ENCODE measurements at regions not wholly inside any gene's neighbourhood (a gene's known extent, or its start where the extent isn't known, plus 50 kb on each side); places are given as distances from the start of the nearest gene placed in this dataset.

GRCh38 chr14:59090572-59090971 lies 97.9 kb upstream of the DAAM1 start:
- Histone ChIP-seq H3K27me3 (ENCODE audit: control insufficient read depth, insufficient read depth, low read length) (no peaks in the 10 kb centered on the region), H3K4me3 (ENCODE audit: low read depth, low read length) (no peak overlapping the region), H3K4me1 (ENCODE audit: control insufficient read depth, insufficient read depth, low read length) (no peaks in the 10 kb centered on the region), H3K9ac (ENCODE audit: low read length) (no peak overlapping the region), H3K9me3 (ENCODE audit: control insufficient read depth, insufficient read depth, low read depth, low read length) (no peaks in the 10 kb centered on the region), H3K36me3 (ENCODE audit: control insufficient read depth, insufficient read depth, low read length) (no peaks in the 10 kb centered on the region), H3K27ac (ENCODE audit: low read depth, low read length) (no peak overlapping the region)

- H3K36me3 ChIP-seq (ENCODE audit: control insufficient read depth, insufficient read depth, low read length): no peaks in the 10 kb centered on the region
- no peaks in the 10 kb centered on the region for H3K4me1 ChIP-seq (ENCODE audit: control insufficient read depth, insufficient read depth, low read length)
- H3K4me3 ChIP-seq (ENCODE audit: low read depth, low read length): no peak overlapping the region
- H3K9me3 ChIP-seq (ENCODE audit: control insufficient read depth, insufficient read depth, low read depth, low read length): no peaks in the 10 kb centered on the region
- H3K27ac ChIP-seq (ENCODE audit: low read depth, low read length): no peak overlapping the region
- no peak overlapping the region for H3K9ac ChIP-seq (ENCODE audit: low read length)
- H3K27me3 ChIP-seq (ENCODE audit: control insufficient read depth, insufficient read depth, low read length): no peaks in the 10 kb centered on the region
Measured at GRCh38 chr14:59091404-59091803, 97.1 kb upstream of the DAAM1 start.

GRCh38 chr14:59091976-59092375 lies 96.5 kb upstream of the DAAM1 start:
- H3K4me1 ChIP-seq (ENCODE audit: control insufficient read depth, insufficient read depth, low read length): no peaks in the 10 kb centered on the region

GRCh38 chr14:59093902-59094301 lies 94.6 kb upstream of the DAAM1 start:
- H3K27me3 ChIP-seq (ENCODE audit: control insufficient read depth, insufficient read depth, low read length): no peaks in the 10 kb centered on the region
- no peak overlapping the region for H3K9ac ChIP-seq (ENCODE audit: low read length)
- H3K4me3 ChIP-seq (ENCODE audit: low read depth, low read length): no peak overlapping the region

More at GRCh38 chr14:59091976-59092375, 96.5 kb upstream of the DAAM1 start:
- H3K9me3 ChIP-seq (ENCODE audit: control insufficient read depth, insufficient read depth, low read depth, low read length): no peaks in the 10 kb centered on the region
- no peak overlapping the region for H3K27ac ChIP-seq (ENCODE audit: low read depth, low read length)
- H3K9ac ChIP-seq (ENCODE audit: low read length): no peak overlapping the region
- H3K36me3 ChIP-seq (ENCODE audit: control insufficient read depth, insufficient read depth, low read length): no peaks in the 10 kb centered on the region
- H3K4me3 ChIP-seq (ENCODE audit: low read depth, low read length): no peak overlapping the region
- H3K27me3 ChIP-seq (ENCODE audit: control insufficient read depth, insufficient read depth, low read length): no peaks in the 10 kb centered on the region

GRCh38 chr14:59096303-59096702 lies 92.2 kb upstream of the DAAM1 start:
- H3K4me1 ChIP-seq (ENCODE audit: control insufficient read depth, insufficient read depth, low read length): no peaks in the 10 kb centered on the region
- no peak overlapping the region for H3K9ac ChIP-seq (ENCODE audit: low read length)
- no peaks in the 10 kb centered on the region for H3K9me3 ChIP-seq (ENCODE audit: control insufficient read depth, insufficient read depth, low read depth, low read length)
- H3K4me3 ChIP-seq (ENCODE audit: low read depth, low read length): no peak overlapping the region
- no peak overlapping the region for H3K27ac ChIP-seq (ENCODE audit: low read depth, low read length)
- H3K27me3 ChIP-seq (ENCODE audit: control insufficient read depth, insufficient read depth, low read length): no peaks in the 10 kb centered on the region
- no peaks in the 10 kb centered on the region for H3K36me3 ChIP-seq (ENCODE audit: control insufficient read depth, insufficient read depth, low read length)

More at GRCh38 chr14:59093902-59094301, 94.6 kb upstream of the DAAM1 start:
- Histone ChIP-seq H3K9me3 (ENCODE audit: control insufficient read depth, insufficient read depth, low read depth, low read length) (no peaks in the 10 kb centered on the region), H3K4me1 (ENCODE audit: control insufficient read depth, insufficient read depth, low read length) (no peaks in the 10 kb centered on the region), H3K27ac (ENCODE audit: low read depth, low read length) (no peak overlapping the region), H3K36me3 (ENCODE audit: control insufficient read depth, insufficient read depth, low read length) (no peaks in the 10 kb centered on the region)

GRCh38 chr14:59097681-59098080 lies 90.8 kb upstream of the DAAM1 start:
- H3K9me3 ChIP-seq (ENCODE audit: control insufficient read depth, insufficient read depth, low read depth, low read length): no peaks in the 10 kb centered on the region
- H3K4me3 ChIP-seq (ENCODE audit: low read depth, low read length): no peak overlapping the region
- no peaks in the 10 kb centered on the region for H3K27me3 ChIP-seq (ENCODE audit: control insufficient read depth, insufficient read depth, low read length)
- H3K36me3 ChIP-seq (ENCODE audit: control insufficient read depth, insufficient read depth, low read length): no peaks in the 10 kb centered on the region
- H3K4me1 ChIP-seq (ENCODE audit: control insufficient read depth, insufficient read depth, low read length): no peaks in the 10 kb centered on the region
- no peak overlapping the region for H3K9ac ChIP-seq (ENCODE audit: low read length)
- no peak overlapping the region for H3K27ac ChIP-seq (ENCODE audit: low read depth, low read length)

- Histone ChIP-seq H3K9me3 (ENCODE audit: control insufficient read depth, insufficient read depth, low read depth, low read length) (no peaks in the 10 kb centered on the region), H3K9ac (ENCODE audit: low read length) (no peak overlapping the region), H3K36me3 (ENCODE audit: control insufficient read depth, insufficient read depth, low read length) (no peaks in the 10 kb centered on the region), H3K4me1 (ENCODE audit: control insufficient read depth, insufficient read depth, low read length) (no peaks in the 10 kb centered on the region), H3K4me3 (ENCODE audit: low read depth, low read length) (no peak overlapping the region), H3K27ac (ENCODE audit: low read depth, low read length) (no peak overlapping the region), H3K27me3 (ENCODE audit: control insufficient read depth, insufficient read depth, low read length) (no peaks in the 10 kb centered on the region)
Measured at GRCh38 chr14:59098377-59098776, 90.1 kb upstream of the DAAM1 start.

GRCh38 chr14:59100205-59100604 lies 88.3 kb upstream of the DAAM1 start:
- no peak overlapping the region for H3K4me3 ChIP-seq (ENCODE audit: low read depth, low read length)

GRCh38 chr14:59101476-59101875 lies 87.0 kb upstream of the DAAM1 start:
- no peaks in the 10 kb centered on the region for H3K4me1 ChIP-seq (ENCODE audit: control insufficient read depth, insufficient read depth, low read length)
- no peak overlapping the region for H3K27ac ChIP-seq (ENCODE audit: low read depth, low read length)
- no peak overlapping the region for H3K9ac ChIP-seq (ENCODE audit: low read length)
- H3K4me3 ChIP-seq (ENCODE audit: low read depth, low read length): no peak overlapping the region
- H3K36me3 ChIP-seq (ENCODE audit: control insufficient read depth, insufficient read depth, low read length): no peaks in the 10 kb centered on the region
- no peaks in the 10 kb centered on the region for H3K9me3 ChIP-seq (ENCODE audit: control insufficient read depth, insufficient read depth, low read depth, low read length)
- H3K27me3 ChIP-seq (ENCODE audit: control insufficient read depth, insufficient read depth, low read length): no peaks in the 10 kb centered on the region

More at GRCh38 chr14:59100205-59100604, 88.3 kb upstream of the DAAM1 start:
- no peaks in the 10 kb centered on the region for H3K36me3 ChIP-seq (ENCODE audit: control insufficient read depth, insufficient read depth, low read length)
- H3K9ac ChIP-seq (ENCODE audit: low read length): no peak overlapping the region
- H3K27me3 ChIP-seq (ENCODE audit: control insufficient read depth, insufficient read depth, low read length): no peaks in the 10 kb centered on the region
- H3K9me3 ChIP-seq (ENCODE audit: control insufficient read depth, insufficient read depth, low read depth, low read length): no peaks in the 10 kb centered on the region
- no peaks in the 10 kb centered on the region for H3K4me1 ChIP-seq (ENCODE audit: control insufficient read depth, insufficient read depth, low read length)
- no peak overlapping the region for H3K27ac ChIP-seq (ENCODE audit: low read depth, low read length)

- H3K27ac ChIP-seq (ENCODE audit: low read depth, low read length): no peak overlapping the region
- no peaks in the 10 kb centered on the region for H3K36me3 ChIP-seq (ENCODE audit: control insufficient read depth, insufficient read depth, low read length)
- no peak overlapping the region for H3K4me3 ChIP-seq (ENCODE audit: low read depth, low read length)
- no peaks in the 10 kb centered on the region for H3K4me1 ChIP-seq (ENCODE audit: control insufficient read depth, insufficient read depth, low read length)
- H3K9me3 ChIP-seq (ENCODE audit: control insufficient read depth, insufficient read depth, low read depth, low read length): no peaks in the 10 kb centered on the region
- no peaks in the 10 kb centered on the region for H3K27me3 ChIP-seq (ENCODE audit: control insufficient read depth, insufficient read depth, low read length)
- no peak overlapping the region for H3K9ac ChIP-seq (ENCODE audit: low read length)
Measured at GRCh38 chr14:59103396-59103795, 85.1 kb upstream of the DAAM1 start.

GRCh38 chr14:59107819-59108218 lies 80.6 kb upstream of the DAAM1 start:
- H3K4me1 ChIP-seq (ENCODE audit: control insufficient read depth, insufficient read depth, low read length): no peaks in the 10 kb centered on the region
- no peaks in the 10 kb centered on the region for H3K36me3 ChIP-seq (ENCODE audit: control insufficient read depth, insufficient read depth, low read length)
- no peaks in the 10 kb centered on the region for H3K27me3 ChIP-seq (ENCODE audit: control insufficient read depth, insufficient read depth, low read length)
- H3K27ac ChIP-seq (ENCODE audit: low read depth, low read length): no peak overlapping the region
- no peak overlapping the region for H3K9ac ChIP-seq (ENCODE audit: low read length)
- no peaks in the 10 kb centered on the region for H3K9me3 ChIP-seq (ENCODE audit: control insufficient read depth, insufficient read depth, low read depth, low read length)
- no peak overlapping the region for H3K4me3 ChIP-seq (ENCODE audit: low read depth, low read length)

GRCh38 chr14:59116984-59117415 lies 71.5 kb upstream of the DAAM1 start:
- Histone ChIP-seq H3K4me1 (ENCODE audit: control insufficient read depth, insufficient read depth, low read length) (no peaks in the 10 kb centered on the region), H3K36me3 (ENCODE audit: control insufficient read depth, insufficient read depth, low read length) (no peaks in the 10 kb centered on the region), H3K9ac (ENCODE audit: low read length) (no peak overlapping the region), H3K27ac (ENCODE audit: low read depth, low read length) (no peak overlapping the region), H3K4me3 (ENCODE audit: low read depth, low read length) (no peak overlapping the region), H3K27me3 (ENCODE audit: control insufficient read depth, insufficient read depth, low read length) (no peaks in the 10 kb centered on the region), H3K9me3 (ENCODE audit: control insufficient read depth, insufficient read depth, low read depth, low read length) (no peaks in the 10 kb centered on the region)
